Activated naive CD8-positive, alpha-beta T cell treated with anti-CD3 and anti-CD28 coated beads, Interleukin-2, amount 10 ng/mL, durations not matched to agents 7 days and 5 days (primary cell): ENCODE measurements at regions not wholly inside any gene's neighbourhood (a gene's known extent, or its start where the extent isn't known, plus 50 kb on each side); places are given as distances from the start of the nearest gene placed in this dataset.
"Not testable (repeated sequence)": the region's sequence is repeated elsewhere in the genome, so short reads cannot be mapped to it uniquely, and the experiment has no call there.

ENCODE experiments used
- ATAC-seq: fragments of 150-1000 bp; cut with Tn5 transposase; one replicate; pipeline ENCODE4 v1.10.0; 2021; ENCODE audit warnings: low read depth, moderate library complexity
- POLR2A ChIA-PET: fragments of 350-600 bp; sonication (Branson Sonifier 250); formaldehyde crosslinking; loops from one replicate; lab custom pipeline; 2021; ENCODE audit warnings: antibody characterized with exemption; lab: Charles Lee
- DNase-seq: peaks from one replicate; pipeline ENCODE4 v3.0.0; 2021
- H3K27ac Mint-ChIP-seq: one replicate; pipeline ENCODE4 v1.8.0; 2022; ENCODE audit warnings: mild to moderate bottlenecking, mixed read lengths
- H3K27me3 Mint-ChIP-seq: one replicate; pipeline ENCODE4 v1.8.0; 2022; ENCODE audit warnings: mild to moderate bottlenecking, moderate library complexity, mixed read lengths
- H3K36me3 Mint-ChIP-seq: one replicate; pipeline ENCODE4 v1.8.0; 2021; ENCODE audit warnings: mild to moderate bottlenecking, mixed read lengths
- H3K4me1 Mint-ChIP-seq: one replicate; pipeline ENCODE4 v1.8.0; 2021; ENCODE audit warnings: mixed read lengths
- H3K4me3 Mint-ChIP-seq: one replicate; pipeline ENCODE4 v1.8.0; 2022; ENCODE audit warnings: mild to moderate bottlenecking, moderate library complexity, mixed read lengths
- H3K9me3 Mint-ChIP-seq: one replicate; pipeline ENCODE4 v1.8.0; 2021; ENCODE audit warnings: mixed read lengths

DNA sequence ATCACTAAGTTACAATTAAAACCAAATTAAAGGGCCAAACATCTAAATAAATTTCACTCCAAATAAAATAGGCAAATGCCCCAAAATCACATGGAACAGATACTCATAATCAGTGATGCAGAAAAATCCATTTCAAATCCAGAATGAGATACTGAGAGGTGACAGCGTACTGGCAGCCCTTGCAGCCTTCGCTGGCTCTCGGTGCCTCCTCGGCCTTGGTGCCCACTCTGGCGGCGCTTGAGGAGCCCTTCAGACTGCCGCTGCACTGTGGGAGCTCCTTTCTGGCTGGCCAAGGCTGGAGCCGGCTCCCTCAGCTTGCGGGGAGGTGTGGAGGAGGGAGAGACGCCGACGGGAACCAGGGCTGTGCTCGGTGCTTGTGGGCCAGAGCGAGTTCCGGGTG is 761.2 kb upstream of the AMELY start:
- no peak overlapping the region for H3K27ac Mint-ChIP-seq
- H3K4me3 Mint-ChIP-seq = no peak overlapping the region
- DNase-seq (no peak), ATAC-seq (no peak)
- no peaks in the 10 kb centered on the region for H3K36me3 Mint-ChIP-seq
- H3K9me3 Mint-ChIP-seq = no peaks in the 10 kb centered on the region
- POLR2A ChIA-PET = no interaction called here
- H3K27me3 Mint-ChIP-seq = no peaks in the 10 kb centered on the region
- H3K4me1 Mint-ChIP-seq = no peaks in the 10 kb centered on the region

DNA sequence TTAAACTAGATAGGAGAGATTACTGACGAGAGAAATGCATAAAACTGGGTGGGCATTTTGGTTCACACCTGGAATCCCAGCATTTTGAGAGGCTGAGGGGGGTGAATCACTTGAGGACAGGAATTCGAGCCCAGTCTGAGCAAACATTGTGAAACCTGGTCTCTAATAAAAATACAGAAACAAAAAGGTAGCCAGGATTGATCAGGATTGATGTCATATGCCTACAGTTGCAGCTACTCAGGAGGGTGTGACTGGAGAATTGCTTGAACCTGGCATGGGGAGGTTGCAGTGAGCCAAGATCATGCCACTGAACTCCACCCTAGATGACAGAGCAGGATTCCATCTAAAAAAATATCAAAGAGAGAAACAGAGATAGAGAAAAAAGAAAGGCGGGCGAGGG is 751.7 kb upstream of the AMELY start:
- no peak for ATAC-seq
- no peaks in the 10 kb centered on the region for H3K27me3 Mint-ChIP-seq
- no peak for DNase-seq
- no peaks in the 10 kb centered on the region for H3K9me3 Mint-ChIP-seq
- POLR2A ChIA-PET = no interaction called here
- no peak overlapping the region for H3K27ac Mint-ChIP-seq
- H3K4me3 Mint-ChIP-seq = no peak overlapping the region
- H3K36me3 Mint-ChIP-seq = no peaks in the 10 kb centered on the region
- H3K4me1 Mint-ChIP-seq = no peaks in the 10 kb centered on the region

DNA sequence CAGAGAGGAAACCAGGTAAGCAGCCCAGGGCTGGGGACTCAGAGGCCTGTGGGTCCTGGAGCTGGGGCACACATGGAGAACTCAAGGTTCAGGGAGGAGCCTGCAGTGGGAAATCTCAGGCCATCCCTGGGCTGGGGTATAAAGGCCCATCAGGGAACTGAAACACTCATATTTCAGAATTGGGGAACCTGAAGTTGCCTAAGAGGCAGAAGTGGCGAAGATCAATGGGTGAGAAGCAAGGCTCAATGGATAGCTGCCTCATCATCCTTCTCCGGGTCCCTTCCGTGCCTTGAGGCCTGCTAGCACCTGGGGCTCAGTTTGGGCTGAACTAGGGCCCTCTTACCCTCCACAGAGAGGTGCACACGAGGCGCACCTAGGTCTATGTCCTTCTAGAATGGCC is 747.5 kb upstream of the AMELY start:
- no peak for DNase-seq
- Mint-ChIP-seq H3K36me3 (no peaks in the 10 kb centered on the region), H3K27ac (no peak overlapping the region), H3K9me3 (no peaks in the 10 kb centered on the region), H3K27me3 (no peaks in the 10 kb centered on the region), H3K4me3 (no peak overlapping the region), H3K4me1 (no peaks in the 10 kb centered on the region)
- no peak for ATAC-seq
- POLR2A ChIA-PET = no interaction called here

DNA sequence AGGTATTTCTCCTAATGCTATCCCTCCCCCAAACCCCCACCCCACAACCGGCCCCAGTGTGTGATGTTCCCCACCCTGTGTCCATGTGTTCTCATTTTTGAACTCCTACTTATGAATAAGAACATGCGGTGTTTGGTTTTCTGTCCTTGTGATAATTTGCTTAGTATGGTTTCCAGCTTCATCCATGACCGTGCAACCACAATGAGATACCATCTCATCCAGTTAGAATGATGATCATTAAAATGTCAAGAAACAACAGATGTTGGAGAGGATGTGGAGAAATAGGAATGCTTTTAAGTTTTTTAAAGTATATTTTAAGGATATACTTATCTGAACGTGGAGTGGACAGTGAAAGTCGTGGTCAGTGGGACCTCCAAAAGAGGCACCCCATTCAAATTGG is 745.0 kb upstream of the AMELY start:
- ATAC-seq (no peak), DNase-seq (no peak)
- POLR2A ChIA-PET = no interaction called here
- no peak overlapping the region for H3K27ac Mint-ChIP-seq
- no peaks in the 10 kb centered on the region for H3K9me3 Mint-ChIP-seq
- no peaks in the 10 kb centered on the region for H3K36me3 Mint-ChIP-seq
- H3K4me3 Mint-ChIP-seq = no peak overlapping the region
- no peaks in the 10 kb centered on the region for H3K4me1 Mint-ChIP-seq
- no peaks in the 10 kb centered on the region for H3K27me3 Mint-ChIP-seq

DNA sequence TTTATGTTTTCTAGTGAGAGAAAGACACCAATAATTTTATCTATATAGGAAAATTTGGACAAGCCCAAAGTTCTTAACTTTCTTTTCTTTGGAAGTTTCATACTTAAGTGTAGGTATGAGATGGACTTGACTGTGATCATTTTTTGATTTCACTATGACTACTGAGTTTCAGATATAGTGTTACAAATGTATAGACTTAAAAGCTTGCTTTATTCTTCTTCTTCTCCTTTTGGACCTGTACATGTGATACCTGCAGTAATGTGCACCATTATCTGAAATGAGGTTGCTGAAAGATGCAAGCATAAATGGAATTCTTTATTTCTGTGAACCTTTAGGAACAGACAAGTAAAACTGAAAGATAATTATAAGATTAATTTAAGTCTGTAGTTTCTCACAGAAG is 743.4 kb upstream of the AMELY start:
- ATAC-seq (no peak), DNase-seq (no peak)
- Mint-ChIP-seq H3K36me3 (no peaks in the 10 kb centered on the region), H3K4me3 (no peak overlapping the region), H3K27ac (no peak overlapping the region), H3K27me3 (no peaks in the 10 kb centered on the region), H3K4me1 (no peaks in the 10 kb centered on the region), H3K9me3 (no peaks in the 10 kb centered on the region)
- POLR2A ChIA-PET = no interaction called here

DNA sequence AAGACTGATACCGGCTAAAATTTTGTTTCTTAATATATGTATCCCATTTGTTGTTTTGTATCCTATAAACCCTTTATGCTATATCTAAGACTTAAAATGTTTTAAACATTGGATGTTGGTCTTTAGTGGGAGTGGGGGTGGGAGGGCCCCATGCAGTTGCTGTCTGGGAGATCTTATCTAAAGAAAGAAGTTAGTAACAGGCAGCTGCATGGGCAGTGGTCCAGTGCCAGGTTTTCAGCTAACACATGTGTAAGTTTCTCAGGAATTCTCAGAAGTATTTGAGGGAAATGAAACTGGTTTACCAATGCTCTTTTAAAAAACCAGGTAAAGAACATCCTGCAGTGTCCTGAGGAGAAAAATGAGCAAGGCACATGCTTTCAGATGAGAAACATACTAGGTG is 738.3 kb upstream of the AMELY start:
- H3K27ac Mint-ChIP-seq, H3K4me3 Mint-ChIP-seq, H3K9me3 Mint-ChIP-seq, H3K4me1 Mint-ChIP-seq, H3K27me3 Mint-ChIP-seq, DNase-seq, POLR2A ChIA-PET, H3K36me3 Mint-ChIP-seq, ATAC-seq: not testable (repeated sequence)
